ENCODE measurements at regions not wholly inside any gene's neighbourhood (a gene's known extent, or its start where the extent isn't known, plus 50 kb on each side); places are given as distances from the start of the nearest gene placed in this dataset.
"Not testable (repeated sequence)": the region's sequence is repeated elsewhere in the genome, so short reads cannot be mapped to it uniquely, and the experiment has no call there.

GRCh38 chr12:58654021-58654420 is 266.3 kb downstream of the LRIG3 start:
- DNase-seq (ENCODE audit: low spot score) = no peak

DNA sequence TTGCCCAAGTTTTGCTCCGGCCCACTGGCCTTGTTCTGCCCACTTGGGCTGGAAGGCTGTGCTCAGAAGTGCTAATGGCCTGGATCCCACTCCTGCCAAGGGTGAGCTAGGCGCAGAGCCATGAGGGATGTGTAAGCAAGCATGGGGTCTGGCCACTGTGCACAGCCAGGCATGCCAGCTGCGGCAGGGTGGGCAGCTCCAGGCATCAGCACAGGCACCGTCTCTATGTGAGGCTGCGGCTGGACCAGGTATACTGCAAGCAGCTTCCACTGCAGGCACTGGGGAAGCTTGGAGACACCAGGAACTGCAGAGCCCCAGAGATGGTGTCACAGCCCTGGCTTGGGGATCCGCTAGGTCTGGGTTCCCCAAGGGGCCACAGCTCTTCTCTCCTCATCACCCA is 264.9 kb downstream of the LRIG3 start:
- DNase-seq (ENCODE audit: low spot score) = no peak

- no peak for DNase-seq (ENCODE audit: low spot score)
Measured at GRCh38 chr12:58656254-58657009, 263.9 kb downstream of the LRIG3 start.

GRCh38 chr12:58657190-58657589 is 263.1 kb downstream of the LRIG3 start:
- DNase-seq (ENCODE audit: low spot score) = no peak

DNA sequence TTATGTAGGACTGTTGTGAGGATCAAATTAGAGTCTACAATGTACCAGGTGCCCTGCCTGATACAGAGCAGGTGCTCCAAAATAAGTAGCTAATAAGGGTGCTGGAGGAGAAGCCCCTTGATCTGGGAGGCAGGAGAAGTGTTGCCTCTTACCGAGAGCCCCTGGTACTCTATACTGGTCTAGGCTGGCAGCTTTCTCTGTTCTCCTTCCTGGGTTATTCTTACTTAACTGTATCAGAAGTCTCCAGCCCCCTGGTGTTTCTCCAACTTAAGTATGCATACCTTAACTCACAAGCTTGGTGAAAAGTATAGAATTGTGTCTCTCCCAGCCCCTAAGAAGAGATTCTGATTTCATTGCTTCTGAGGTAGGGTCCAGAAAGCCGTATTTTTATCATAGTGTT is 254.9 kb downstream of the LRIG3 start:
- DNase-seq (ENCODE audit: low spot score) = no peak

GRCh38 chr12:58668233-58668632 is 252.1 kb downstream of the LRIG3 start:
- no peak for DNase-seq (ENCODE audit: low spot score)

DNA sequence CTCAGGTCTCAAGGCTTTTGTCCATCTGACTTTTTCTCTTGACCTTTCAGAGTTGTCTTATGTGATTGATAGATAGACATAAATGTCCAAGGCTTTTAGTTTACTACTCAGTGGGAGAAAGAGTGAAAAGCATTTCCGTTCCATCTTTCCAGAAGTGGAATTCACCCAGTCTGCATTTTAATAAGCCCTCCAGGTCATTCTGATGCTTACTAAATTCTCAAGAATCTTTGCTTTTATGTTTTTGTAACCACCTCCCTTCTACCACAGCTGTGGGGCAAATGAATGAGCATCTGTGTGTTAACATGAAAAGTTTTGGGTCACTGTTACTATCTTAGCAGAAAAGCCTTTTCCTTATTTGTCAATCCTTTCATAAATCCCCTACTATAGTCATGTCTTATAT is 251.4 kb downstream of the LRIG3 start:
- no peak for DNase-seq (ENCODE audit: low spot score)

- DNase-seq (ENCODE audit: low spot score) = no peak
Measured at GRCh38 chr12:58670623-58671022, 249.7 kb downstream of the LRIG3 start.

- no peak for DNase-seq (ENCODE audit: low spot score)
Measured at GRCh38 chr12:58671196-58671595, 249.1 kb downstream of the LRIG3 start.

GRCh38 chr12:58673021-58673420 is 247.3 kb downstream of the LRIG3 start:
- no peak for DNase-seq (ENCODE audit: low spot score)

GRCh38 chr12:58677833-58678232 is 242.5 kb downstream of the LRIG3 start:
- not testable (repeated sequence) for DNase-seq (ENCODE audit: low spot score)

DNA sequence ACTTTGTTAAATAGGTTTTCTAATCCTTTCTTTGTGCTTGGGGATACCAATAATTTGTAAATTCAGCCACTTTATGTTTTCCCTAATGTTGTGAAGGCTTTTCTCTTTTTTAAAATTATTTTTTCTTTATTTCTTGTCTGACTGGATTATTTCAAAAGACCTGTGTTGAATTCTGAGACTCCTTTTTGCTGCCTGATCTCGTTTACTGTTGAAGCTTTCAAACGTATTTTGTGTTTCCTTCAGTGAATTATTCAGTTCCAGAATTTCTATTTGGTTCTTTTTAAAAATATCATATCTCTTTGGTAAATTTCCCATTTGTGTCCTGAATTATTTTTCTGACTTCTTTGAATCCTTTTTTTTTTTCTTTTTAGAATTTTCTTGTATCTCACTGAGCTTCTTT is 241.6 kb downstream of the LRIG3 start:
- no peak for DNase-seq (ENCODE audit: low spot score)

DNA sequence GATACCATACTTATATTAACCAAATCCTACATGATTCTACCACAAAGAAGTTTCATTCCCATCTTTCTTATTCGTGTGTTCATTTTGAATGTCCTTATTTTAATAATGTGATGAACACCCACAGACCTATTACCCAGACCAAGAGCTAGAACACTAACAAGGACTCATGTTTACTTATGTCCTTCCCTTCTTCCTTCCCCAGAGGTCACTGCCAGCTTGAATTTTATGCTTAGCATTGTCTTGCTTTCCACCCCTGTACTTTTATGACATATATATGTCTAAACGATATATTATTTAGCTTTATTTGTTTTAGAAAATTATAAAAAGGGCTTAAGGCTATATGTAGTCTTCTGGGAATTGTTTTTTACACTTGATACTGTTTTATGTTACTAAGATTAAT is 238.6 kb downstream of the LRIG3 start:
- DNase-seq (ENCODE audit: low spot score) = no peak

- DNase-seq (ENCODE audit: low spot score) = no peak
Measured at GRCh38 chr12:58695263-58695662, 225.0 kb downstream of the LRIG3 start.

GRCh38 chr12:58701536-58701935 is 218.8 kb downstream of the LRIG3 start:
- no peak for DNase-seq (ENCODE audit: low spot score)

DNA sequence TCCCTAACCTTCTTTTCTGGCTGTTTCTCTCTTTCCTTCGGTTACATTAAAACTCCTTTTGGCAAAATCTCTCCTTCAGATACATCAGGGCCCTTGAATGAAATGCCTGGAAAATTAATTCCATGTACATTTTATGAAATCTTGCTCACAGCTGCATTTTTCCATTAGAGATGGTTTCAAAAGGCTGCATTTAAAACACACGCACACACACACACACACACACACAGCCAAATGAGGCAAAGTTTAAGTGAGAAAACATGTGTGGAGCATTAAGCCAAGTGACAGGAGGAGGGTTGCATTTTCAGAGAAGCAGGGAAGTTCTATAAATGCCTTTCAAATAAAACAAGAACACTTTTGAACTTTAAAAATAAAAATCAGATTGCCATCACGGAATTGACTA is 216.4 kb downstream of the LRIG3 start:
- no peak for DNase-seq (ENCODE audit: low spot score)

DNA sequence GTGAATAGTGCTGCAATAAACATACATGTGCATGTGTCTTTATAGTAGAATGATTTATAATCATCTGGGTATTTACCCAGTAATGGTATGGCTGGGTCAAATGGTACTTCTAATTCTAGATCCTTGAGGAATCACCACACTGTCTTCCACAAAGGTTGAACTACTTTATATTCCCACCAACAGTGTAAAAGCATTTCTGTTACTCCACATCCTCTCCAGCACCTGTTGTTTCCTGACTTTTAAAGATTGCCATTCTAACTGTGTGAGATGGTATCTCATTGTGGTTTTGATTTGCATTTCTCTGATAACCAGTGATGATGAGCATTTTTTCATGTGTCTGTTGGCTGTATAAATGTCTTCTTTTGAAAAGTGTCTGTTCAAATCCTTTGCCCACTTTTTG is 215.5 kb downstream of the LRIG3 start:
- DNase-seq (ENCODE audit: low spot score) = not testable (repeated sequence)

DNA sequence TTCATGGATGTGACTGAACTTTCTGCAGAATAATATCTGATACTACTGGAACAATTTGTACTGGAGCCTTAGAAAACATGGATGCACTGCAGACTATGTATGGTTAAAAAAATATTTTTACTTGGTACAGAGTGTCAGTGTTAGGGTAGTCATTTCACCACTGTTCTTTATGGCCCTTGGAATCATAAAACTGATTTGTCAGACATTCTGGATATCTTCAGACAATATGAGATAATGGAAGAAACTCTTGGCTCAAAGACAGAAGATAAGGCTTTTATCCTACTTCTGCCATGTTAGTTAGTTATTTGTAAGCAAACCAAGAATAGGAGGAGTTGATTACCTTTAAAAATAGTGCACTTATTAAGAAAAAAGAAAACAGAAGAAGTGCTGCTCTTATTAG is 209.4 kb downstream of the LRIG3 start:
- no peak for DNase-seq (ENCODE audit: low spot score)

DNA sequence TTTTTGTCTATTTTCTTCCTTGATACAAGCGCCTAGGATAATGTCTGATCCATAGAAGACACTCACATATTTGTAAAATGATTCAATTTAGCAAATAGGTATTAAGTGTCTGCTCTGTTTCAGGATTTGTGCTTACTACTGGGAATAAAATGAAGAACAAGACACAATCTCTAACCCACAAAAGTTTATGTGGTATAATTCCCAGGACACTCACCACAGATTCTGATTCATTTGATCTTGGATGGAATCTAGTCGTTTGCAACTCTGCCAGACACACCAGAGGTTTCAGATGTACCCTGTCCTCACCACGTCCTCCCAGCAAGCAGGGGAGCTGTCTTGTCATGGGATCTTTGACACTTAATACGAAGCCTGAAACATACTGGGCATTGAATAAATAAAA is 208.3 kb downstream of the LRIG3 start:
- no peak for DNase-seq (ENCODE audit: low spot score)

DNA sequence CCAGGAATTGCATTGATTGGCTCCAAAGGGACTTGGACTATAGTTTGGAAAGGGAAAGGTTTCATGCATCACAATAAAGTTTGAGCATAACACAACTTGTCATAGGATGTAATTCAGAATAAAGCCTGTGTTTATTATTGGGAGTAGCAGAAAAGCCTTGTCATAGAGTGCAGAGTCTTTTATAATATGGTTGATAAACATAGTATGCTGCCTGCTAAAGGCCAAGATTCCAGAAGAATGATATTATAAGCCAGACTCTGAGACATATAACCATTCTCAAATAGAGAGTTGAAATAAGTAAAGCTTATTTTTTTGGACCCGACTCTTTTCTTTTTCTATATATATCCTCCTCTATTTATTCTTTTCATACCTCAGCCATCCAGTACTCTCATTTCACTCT is 207.3 kb downstream of the LRIG3 start:
- no peak for DNase-seq (ENCODE audit: low spot score)

DNA sequence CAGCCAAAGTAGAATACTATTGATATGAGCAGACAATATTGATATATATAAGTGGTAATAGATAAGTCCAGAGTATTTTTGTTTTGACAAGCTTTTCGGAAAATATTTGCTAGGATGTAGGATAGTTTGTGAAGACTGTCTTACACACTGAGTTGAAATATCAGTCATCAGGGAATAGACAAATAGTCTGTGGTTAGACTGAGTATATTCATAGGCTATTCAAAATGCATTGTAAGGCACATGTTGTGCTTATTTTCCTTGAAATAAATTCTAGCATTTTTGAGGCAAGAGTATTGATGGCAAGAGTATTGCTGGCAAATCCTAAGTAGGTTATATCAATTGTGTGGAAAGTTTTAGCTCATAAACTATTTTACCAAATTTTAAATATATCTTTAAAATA is 201.1 kb downstream of the LRIG3 start:
- no peak for DNase-seq (ENCODE audit: low spot score)

GRCh38 chr12:58720421-58720820 is 199.9 kb downstream of the LRIG3 start:
- no peak for DNase-seq (ENCODE audit: low spot score)

DNA sequence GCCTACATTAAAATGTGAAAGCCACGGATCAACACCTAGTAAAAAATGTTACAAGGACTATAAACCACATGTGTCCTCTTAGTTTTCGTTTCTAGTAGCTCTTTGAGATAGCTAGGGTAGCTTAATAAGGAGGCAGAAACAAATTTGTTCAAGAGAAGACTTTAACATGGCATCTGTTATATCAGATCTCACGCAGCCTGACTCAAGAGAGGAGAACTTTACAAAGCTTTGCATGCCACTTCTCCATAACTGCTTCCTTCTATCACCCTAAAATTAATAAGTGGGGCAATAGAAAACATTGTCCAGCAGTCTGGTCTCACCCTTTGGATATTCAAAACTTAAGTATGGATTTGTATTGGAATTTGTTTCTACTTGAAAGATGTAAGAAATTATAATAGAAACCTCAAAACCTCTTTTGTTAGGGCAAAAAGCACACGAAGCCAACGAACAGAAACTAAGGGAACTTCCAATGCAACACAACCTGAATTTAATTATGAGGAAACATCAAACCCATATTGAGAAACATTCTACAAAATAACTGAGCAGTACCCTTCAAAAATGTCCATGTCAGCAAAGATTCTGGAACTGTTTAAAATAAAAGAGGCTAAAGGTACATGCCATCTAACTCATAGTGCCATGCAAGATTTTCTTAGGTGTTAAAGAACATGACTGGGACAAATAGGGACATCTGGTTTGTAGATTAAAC is 194.8 kb downstream of the LRIG3 start:
- DNase-seq (ENCODE audit: low spot score) = no peak

DNA sequence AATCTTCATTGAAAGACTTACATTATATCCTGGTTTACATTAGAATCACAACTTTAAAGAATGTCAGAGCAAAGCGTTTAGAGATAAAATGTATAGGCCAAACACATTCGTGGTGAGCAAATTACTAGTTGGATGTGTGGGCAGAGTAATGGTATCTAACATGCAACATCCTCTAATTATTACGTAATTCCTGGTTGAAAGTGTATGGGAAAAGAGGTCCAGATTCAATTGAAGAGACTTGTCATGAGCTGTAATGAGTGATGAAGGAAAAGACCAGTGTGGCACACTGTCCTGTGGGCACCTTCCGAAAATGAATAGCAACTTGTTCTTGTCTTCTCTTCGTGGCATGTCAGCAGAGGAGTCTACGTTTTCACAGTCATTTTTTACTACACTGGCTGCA is 192.8 kb downstream of the LRIG3 start:
- no peak for DNase-seq (ENCODE audit: low spot score)
